GM12872 (cell line): ENCODE measurements at regions not wholly inside any gene's neighbourhood (a gene's known extent, or its start where the extent isn't known, plus 50 kb on each side); places are given as distances from the start of the nearest gene placed in this dataset.

Source experiments
- TF ChIP-seq, protein P1 (sequence below): IDR thresholded peaks from 3 replicates; pipeline ENCODE4 v1.5.1; 2011; ENCODE audit warnings: low read depth, mild to moderate bottlenecking, low read length, moderate library complexity; ENCODE audit not compliant: insufficient read depth

DNA sequence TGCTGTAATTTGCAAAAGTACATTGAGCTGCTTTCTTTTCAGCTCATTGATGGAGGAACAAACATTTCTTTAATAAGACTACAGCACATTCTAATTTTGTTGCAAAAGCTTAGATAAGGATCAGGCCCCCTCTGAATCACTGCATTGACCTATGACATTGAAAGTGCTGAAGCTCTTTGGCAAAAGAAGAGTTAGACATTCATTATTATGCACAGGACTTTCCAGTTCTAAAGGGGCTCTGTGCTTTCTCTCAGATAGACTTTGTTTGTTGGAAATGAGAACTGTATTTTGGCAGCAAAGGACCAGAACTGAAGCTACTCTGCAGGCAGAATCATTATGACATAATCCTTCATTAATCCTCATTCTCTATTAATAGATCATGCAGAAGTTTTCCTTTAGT is 252.9 kb upstream of the SOX2 start:
- TF ChIP-seq, protein P1, sequence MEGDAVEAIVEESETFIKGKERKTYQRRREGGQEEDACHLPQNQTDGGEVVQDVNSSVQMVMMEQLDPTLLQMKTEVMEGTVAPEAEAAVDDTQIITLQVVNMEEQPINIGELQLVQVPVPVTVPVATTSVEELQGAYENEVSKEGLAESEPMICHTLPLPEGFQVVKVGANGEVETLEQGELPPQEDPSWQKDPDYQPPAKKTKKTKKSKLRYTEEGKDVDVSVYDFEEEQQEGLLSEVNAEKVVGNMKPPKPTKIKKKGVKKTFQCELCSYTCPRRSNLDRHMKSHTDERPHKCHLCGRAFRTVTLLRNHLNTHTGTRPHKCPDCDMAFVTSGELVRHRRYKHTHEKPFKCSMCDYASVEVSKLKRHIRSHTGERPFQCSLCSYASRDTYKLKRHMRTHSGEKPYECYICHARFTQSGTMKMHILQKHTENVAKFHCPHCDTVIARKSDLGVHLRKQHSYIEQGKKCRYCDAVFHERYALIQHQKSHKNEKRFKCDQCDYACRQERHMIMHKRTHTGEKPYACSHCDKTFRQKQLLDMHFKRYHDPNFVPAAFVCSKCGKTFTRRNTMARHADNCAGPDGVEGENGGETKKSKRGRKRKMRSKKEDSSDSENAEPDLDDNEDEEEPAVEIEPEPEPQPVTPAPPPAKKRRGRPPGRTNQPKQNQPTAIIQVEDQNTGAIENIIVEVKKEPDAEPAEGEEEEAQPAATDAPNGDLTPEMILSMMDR, result no peak

DNA sequence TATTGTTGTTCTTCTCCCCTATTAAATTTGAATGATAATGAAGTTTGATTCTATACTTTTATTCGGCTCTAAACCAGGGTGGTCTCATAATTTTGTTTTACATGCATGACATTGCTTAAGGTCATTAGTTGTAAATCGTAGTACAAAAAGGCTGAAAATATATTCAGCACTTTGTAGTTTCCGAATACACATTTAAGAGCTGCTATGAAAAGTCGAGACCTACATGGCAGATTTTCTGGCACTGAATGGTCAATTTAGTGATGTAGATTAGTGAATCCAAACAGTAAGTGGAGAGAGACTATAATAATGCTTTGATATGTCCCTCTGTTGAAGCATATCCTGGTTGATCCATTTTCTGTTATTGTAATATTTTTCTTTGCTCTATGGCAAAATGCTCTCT is 254.0 kb upstream of the SOX2 start:
- TF ChIP-seq, protein P1, result no peak

DNA sequence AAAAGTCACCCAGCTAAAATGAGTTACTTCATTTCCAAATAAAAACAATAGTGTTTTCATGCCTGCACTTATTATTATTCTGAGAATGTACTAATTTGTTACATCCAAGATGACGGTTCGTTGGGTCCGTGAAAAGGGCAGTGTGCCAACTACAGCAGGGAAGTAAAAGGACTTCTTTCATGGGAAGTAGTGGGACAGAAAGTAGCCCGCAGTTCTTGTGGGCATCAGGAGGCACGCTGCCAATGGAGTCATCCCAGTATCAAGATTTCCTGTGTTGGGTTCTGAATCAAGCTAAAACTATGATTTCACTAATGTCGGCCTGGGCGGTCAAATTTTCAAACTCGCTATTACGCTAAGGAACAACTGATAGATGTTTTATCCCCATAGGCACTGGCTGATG is 254.5 kb upstream of the SOX2 start:
- TF ChIP-seq, protein P1, result no peak

DNA sequence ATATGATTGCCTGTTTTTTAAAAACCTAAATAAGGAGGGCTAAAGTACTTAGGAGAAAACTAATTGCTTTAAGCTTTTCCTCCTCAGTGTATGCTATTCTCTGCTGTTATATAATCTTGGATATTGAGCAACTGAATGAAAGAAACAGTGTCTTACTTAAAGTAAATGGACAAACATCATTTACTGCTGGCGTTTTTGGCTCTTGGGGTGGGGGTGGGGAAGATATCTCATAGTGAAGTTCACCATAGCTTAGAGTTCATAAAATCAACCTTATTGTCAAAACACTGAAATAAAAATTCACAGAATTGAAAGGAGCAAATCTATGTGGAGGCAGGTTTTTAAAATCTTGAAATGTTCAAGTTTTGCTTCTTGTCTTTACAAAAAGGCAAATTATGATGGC is 256.4 kb upstream of the SOX2 start:
- TF ChIP-seq, protein P1, result no peak

DNA sequence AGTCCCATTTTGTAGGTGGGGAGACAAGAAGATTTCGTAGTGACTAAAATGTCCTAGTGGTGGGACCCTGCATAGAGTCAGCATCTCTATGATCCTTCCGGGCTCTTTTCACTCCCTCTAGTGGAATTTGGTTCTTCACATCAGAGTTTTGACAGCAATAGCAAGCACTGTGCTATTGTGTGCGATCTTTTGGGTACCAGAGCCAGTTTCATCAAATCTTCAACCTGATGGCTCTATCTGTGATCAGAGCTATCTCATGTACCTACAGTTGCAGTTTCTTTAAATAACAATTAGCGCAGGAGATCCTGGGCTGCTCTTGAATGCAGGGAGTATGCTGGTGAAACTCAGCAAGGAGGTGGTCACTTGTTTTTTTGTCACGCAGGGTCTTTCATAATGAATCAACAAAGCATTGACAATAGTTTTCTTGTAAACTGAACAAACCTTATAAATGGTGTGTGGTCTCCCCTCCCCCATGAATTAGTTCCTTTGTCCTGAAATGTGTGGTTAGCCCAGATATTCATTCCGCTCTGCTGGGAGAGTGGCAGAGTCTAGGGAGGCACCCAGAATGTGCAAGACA is 257.2 kb upstream of the SOX2 start:
- TF ChIP-seq, protein P1, result no peak

DNA sequence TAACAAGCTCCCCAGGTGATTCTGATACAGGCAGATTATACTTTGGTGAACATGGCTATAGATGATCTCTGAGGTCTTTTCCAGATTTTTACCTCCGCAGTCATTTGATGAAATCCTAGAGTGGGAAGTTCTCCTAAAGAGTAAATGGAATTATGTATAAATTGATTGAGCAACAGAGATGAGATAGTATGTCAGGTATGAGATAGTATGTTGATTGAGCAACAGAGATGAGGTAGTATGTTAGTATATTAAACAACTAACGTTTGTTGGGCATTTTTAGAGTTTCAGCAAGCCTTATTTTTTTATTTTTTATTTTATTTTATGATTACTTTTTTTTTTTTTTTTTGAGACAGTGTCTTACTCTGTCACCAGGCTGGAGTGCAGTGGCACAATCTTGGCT is 265.0 kb upstream of the SOX2 start:
- TF ChIP-seq, protein P1, result no peak

DNA sequence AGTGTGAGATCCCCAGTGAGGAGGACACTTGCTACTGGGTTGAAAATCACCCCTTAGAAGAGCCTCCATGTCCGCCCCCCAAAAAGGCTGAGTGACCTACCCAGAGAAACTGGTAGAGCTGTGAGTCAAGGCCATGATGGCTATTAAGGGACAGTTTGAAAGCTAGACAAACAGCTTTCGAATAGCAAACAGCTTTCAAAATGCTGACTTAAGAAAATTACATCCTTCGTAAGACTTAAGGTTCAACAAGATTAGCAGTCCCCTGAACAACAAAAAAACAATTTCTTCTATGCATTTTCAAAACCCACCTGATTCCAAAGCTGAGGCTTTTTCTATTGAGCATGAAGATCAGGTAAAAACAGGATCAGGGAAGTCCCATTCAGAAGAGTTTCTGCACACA is 269.7 kb upstream of the SOX2 start:
- TF ChIP-seq, protein P1, result no peak
